ENCODE measurements at regions not wholly inside any gene's neighbourhood (a gene's known extent, or its start where the extent isn't known, plus 50 kb on each side); places are given as distances from the start of the nearest gene placed in this dataset.
"Not testable (repeated sequence)": the region's sequence is repeated elsewhere in the genome, so short reads cannot be mapped to it uniquely, and the experiment has no call there.

DNA sequence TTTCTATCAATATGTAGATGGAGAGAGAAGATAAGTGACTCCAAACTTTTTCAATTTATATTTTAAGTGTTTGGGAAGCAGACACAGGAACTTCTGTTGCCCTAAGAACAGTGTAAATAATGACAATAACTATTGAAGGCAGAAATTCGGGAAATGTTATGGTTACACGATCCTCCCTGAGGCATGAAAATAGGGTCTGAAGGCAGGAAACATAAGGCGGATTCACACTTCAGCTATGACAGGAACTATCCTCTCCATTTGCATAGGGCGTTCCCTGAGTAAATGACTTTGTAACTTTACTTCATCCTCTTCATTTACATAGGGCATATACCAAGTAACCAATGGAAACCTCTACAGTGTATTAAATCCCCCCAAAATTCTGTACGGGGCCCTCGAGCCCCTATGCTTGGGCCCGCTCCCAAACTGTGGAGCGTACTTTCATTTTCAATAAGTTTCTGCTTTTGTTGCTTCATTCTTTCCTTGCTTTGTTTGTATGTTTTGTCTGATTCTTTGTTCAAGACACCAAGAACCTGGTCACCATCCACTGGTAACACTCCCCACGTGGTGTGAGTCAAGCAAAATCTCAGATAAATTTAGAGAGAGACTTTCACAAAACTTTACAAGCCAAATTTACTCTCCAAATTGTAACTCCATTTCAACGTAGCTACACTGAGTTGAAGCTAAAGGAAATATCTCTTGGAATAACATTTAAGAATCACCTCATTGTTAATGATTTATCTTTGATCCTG is 2504.3 kb downstream of the ARAP2 start:
- DNase-seq (ENCODE audit: low read depth in 3 of 3), result no peak

GRCh38 chr4:33740871-33741270 is 2503.4 kb downstream of the ARAP2 start:
- not testable (repeated sequence) for DNase-seq (ENCODE audit: low read depth in 3 of 3)

DNA sequence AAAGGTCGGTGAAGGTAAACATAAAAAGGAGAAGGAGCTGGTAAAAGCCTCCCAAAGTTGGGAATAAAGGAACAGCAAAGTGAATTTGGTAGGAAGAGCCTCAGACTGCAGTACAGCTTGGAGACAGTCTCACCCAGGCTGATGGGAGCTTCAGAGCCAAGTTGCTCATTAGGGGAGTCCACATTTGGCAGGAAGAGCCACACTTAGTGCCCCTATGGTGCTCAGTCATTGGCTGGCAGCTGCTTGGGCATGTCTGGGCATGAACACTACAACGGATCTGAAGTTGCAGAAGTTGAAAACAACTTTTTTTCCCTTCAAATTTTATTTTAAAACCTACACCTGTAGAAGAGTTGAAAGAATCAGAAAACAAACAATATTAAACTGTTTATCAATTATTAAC is 2497.3 kb downstream of the ARAP2 start:
- no peak for DNase-seq (ENCODE audit: low read depth in 3 of 3)

- DNase-seq (ENCODE audit: low read depth in 3 of 3), result no peak
Measured at GRCh38 chr4:33751050-33751449, 2493.3 kb downstream of the ARAP2 start.

DNA sequence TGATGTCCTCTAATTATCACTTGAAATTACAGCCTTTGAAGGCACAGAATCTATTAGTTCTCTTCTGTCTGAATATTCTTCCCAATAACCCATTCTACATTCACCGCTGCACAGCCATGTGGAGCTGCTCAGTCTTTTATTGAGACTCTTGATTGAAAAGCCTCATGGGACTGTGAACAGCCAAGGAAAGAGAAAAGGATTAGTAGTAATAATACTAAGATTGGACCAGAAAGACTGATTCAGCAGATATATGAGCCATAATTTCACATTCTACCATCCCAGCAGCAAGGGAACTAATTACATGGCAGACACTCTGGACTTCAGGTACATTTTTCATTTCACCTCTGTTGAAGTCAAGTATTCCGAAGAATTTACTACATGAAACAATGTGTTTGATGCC is 2471.7 kb downstream of the ARAP2 start:
- DNase-seq (ENCODE audit: low read depth in 3 of 3), result no peak

- DNase-seq (ENCODE audit: low read depth in 3 of 3), result no peak
Measured at GRCh38 chr4:33780952-33781791, 2463.1 kb downstream of the ARAP2 start.

GRCh38 chr4:33785843-33786242 is 2458.5 kb downstream of the ARAP2 start:
- no peak for DNase-seq (ENCODE audit: low read depth in 3 of 3)

- DNase-seq (ENCODE audit: low read depth in 3 of 3), result no peak
Measured at GRCh38 chr4:33802578-33802977, 2441.7 kb downstream of the ARAP2 start.

- DNase-seq (ENCODE audit: low read depth in 3 of 3), result no peak
Measured at GRCh38 chr4:33825685-33826084, 2418.6 kb downstream of the ARAP2 start.

DNA sequence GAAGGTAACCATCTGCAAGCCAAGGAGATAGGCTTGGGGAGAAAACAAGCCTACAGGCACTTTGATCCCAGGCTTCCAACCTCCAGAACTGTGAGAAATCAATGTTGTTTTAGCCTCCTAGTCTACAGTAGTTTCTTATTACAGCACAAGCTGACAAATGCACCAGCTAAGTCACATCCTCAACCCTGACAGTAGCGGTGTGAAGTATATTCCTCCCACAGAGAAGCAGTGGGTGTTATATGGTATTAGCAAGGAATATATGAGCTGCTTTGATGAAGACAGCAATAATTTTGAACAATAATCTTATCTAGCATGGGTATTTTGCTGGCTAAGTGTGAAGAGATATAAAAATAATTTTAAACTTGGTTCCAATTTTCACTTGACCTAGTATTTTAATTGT is 2415.0 kb downstream of the ARAP2 start:
- not testable (repeated sequence) for DNase-seq (ENCODE audit: low read depth in 3 of 3)

DNA sequence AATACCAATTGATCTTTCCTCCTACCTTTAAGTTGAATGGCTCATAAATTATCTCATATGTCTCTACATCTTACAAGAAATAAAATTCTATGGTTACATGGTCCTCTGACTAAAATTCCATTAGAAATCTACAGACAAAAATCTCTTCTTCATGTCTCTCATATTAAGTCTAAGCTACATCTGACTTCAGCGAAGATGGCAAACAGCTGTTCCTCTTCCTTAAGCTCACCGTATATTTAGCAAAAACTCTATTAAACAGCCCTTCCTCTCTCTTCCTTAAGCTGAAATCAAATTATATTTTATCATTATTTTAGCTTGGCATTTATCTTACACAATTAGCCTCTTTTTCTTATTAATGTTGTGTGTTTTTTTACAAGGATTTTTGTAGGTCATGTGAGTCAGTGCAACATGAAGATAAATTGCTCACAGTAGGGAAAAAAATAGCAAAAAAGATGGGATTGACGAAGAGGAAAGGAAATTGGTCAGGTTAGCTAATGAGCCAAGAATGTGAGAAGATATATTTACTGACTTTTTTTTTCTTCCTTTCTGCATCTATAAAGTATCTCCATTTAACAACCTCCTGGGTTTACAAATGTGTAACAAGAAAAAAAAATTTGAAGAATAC is 2412.8 kb downstream of the ARAP2 start:
- no peak for DNase-seq (ENCODE audit: low read depth in 3 of 3)

DNA sequence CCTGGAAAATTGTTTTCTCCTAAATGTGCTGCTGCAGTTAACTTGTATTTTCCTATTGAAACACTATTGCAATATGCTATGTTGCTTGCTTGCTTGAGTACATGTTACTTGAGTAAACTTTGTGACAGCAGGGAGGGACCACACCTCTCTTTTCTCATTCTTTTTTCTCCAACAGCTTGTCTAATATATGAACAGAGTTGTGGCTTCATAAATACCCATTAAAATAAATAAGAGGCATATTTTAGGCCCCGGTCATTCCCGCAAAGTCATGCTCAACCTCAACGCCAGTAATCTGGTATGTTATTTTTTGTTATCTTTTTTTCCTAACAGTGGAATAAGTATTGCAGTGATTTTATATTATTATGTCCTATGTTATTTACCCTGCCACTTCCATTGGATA is 2408.6 kb downstream of the ARAP2 start:
- not testable (repeated sequence) for DNase-seq (ENCODE audit: low read depth in 3 of 3)

DNA sequence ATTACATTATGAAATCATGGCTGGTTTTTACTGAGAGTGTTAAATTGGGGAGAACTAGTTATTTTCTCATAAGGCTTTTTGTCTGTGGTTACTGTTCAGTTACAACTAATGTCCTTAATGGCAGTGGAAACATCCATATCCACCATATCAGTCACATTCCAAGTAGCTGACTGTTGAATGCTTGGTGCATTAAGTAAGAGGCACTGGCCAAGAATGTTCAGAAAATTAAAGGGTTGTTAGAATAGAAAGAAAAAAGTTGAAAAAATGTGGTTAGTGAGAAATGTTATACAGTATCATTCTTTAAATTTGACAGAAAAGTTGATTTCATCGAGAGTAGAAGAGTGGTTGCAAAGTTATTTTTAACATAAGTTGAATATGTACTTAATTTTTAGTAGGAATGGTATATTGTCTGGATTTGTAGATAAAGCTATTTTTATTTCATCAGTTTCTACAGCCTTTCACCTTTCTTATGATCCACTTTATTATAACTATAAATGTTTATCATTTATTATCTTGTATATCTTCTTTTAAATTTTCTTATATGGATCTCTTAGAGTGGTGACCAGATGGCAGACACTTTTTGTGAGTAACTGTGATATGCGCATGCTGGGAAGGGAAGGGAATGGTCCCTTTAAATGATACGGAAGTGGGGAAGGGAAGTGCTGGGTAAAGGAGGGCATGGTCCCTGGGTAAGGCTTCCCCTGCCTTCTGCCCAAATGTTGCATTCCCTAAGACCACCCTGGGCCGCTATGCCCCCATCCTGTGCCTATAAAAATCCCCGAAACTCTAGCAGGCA is 2407.1 kb downstream of the ARAP2 start:
- DNase-seq (ENCODE audit: low read depth in 3 of 3), result no peak

GRCh38 chr4:33841120-33841519 is 2403.2 kb downstream of the ARAP2 start:
- DNase-seq (ENCODE audit: low read depth in 3 of 3), result no peak

DNA sequence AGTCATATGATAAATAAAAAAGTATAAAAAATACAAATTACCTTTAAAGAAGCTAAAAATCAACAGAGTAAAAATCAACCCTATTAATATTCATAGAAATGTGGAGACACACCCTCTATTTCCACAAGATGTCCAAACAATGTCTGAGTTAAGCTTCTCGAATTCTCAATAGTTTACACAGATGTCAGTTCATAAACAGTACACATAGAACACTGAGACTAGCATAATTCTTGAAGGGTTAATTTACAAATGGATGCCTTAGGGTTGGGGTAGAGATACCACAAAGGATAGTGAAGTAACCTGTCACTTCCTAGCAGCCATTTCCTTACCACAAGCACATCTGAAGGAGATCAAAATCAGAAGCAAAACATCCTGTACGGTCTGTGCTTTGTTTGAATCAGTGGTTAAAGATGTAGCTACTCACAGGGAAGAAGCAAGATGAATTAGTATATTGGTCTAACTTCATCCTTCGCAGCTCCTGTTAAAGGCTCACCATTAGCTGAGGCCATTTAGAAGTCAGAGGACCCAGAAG is 2393.9 kb downstream of the ARAP2 start:
- no peak for DNase-seq (ENCODE audit: low read depth in 3 of 3)

DNA sequence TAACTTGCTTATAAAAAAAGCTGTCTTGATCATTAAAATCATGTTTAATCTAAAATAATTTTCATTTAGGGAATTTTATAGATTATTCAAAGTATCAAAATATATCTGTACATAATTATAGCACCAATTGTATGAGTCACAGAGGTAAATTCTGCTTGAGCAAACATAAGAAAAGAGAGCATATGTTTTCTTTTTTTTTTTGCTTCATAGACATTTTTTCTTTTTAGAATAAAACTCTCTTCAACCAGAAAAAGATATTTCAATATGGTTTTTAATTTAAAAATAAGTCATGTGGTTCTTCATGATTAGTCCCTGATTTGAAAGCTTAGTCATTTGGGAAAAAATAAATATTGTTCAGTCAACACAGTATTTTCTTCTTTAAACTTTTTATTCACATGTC is 2390.6 kb downstream of the ARAP2 start:
- DNase-seq (ENCODE audit: low read depth in 3 of 3), result not testable (repeated sequence)

DNA sequence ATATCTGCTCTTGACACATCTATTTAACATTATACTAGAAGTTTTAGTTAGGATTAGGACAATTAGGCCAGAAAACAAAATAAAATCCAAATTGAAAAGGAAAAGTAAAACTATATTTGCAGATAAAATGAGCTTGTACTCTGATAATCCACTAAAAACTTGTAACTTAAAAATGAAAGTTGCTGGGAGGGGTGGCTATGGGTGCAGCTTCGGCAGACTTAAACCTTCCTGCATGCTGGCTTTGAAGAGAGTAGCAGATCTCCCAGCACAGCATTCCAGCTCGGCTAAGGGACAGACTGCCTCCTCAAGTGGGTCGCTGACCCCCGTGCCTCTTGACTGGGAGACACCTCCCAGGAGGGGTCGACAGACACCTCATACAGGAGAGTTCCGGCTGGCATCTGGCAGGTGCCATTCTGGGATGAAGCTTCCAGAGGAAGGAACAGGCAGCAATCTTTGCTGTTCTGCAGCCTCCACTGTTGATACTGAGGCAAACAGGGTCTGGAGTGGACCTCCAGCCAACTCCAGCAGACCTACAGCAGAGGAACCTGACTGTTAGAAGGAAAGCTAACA is 2379.9 kb downstream of the ARAP2 start:
- no peak for DNase-seq (ENCODE audit: low read depth in 3 of 3)

GRCh38 chr4:33873791-33874190 is 2370.5 kb downstream of the ARAP2 start:
- no peak for DNase-seq (ENCODE audit: low read depth in 3 of 3)

DNA sequence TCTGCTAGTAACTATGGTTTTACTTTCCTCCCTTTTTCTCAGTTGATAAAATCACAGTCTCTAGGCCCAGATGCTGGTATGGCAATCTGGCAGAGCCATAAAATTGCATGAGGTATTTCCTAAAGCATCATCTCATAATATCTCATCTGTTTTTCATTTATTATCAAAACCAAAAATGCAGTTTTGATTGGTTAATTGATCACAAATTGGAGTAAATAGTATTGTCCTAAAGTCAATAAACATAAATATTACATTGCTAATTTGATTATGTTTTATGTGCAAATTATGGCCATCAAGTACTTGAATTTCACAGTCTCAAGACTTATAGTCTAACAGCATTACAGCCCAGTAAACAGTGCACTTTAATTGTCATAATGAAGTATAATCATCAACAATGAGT is 2365.6 kb downstream of the ARAP2 start:
- no peak for DNase-seq (ENCODE audit: low read depth in 3 of 3)

- no peak for DNase-seq (ENCODE audit: low read depth in 3 of 3)
Measured at GRCh38 chr4:33881176-33881575, 2363.1 kb downstream of the ARAP2 start.

Measured in stimulated activated CD4-positive, alpha-beta T cell treated with anti-CD3 and anti-CD28 coated beads, TNF-alpha, amount 100 ng/mL, for 24 hours (primary cell).